ENCODE measurements at regions not wholly inside any gene's neighbourhood (a gene's known extent, or its start where the extent isn't known, plus 50 kb on each side); places are given as distances from the start of the nearest gene placed in this dataset.

DNA sequence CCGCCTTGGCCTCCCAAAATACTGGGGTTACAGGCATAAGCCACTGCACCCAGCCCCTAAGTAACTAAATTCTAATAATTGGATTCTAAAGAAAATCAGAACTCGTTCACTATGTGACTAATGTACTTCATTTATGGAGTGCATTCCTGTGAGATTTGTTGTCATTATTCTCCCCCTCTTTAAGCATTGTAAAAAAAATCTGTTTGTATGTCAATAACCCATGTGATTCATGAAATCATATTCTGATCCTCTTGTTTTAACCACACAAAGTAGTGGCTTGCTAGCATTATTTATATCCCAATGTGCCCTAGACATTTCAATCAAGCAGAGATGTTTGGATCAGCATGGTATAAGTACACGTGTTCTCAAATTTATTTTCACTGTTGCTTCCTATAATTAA lies 78.2 kb upstream of the OSBPL8 start:
- TF ChIP-seq, protein P1, sequence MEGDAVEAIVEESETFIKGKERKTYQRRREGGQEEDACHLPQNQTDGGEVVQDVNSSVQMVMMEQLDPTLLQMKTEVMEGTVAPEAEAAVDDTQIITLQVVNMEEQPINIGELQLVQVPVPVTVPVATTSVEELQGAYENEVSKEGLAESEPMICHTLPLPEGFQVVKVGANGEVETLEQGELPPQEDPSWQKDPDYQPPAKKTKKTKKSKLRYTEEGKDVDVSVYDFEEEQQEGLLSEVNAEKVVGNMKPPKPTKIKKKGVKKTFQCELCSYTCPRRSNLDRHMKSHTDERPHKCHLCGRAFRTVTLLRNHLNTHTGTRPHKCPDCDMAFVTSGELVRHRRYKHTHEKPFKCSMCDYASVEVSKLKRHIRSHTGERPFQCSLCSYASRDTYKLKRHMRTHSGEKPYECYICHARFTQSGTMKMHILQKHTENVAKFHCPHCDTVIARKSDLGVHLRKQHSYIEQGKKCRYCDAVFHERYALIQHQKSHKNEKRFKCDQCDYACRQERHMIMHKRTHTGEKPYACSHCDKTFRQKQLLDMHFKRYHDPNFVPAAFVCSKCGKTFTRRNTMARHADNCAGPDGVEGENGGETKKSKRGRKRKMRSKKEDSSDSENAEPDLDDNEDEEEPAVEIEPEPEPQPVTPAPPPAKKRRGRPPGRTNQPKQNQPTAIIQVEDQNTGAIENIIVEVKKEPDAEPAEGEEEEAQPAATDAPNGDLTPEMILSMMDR (IDR thresholded peaks at IDR 0.05; ENCODE audit: low read depth, low read length, missing control alignments): no peak
- no peak for DNase-seq (ENCODE audit: extremely low read depth, low read depth)
- H3K4me3 ChIP-seq (replicated peaks; ENCODE audit: low read depth, low read length): no peak overlapping the region

DNA sequence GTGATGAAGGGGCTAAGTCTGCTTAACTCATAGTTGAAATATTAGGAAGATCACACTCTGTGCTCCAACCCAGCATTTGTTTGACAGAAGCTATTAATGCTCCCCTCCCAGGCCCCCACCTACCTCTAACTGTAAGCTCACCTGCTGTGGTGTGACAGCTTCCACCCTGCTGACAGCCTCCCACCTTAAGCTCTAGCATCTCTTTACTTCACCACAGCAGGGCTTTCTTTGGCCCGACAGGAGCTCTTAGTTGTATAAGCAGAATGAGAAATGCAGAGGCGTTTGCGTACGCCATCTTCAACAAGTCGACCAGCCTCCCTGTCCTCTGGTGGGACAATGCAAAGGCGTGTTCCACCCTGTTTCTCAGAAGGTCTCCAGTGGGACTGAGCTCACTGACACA lies 80.1 kb upstream of the OSBPL8 start:
- TF ChIP-seq, protein P1 (IDR thresholded peaks at IDR 0.05; ENCODE audit: low read depth, low read length, missing control alignments): no peak
- no peak overlapping the region for H3K4me3 ChIP-seq (replicated peaks; ENCODE audit: low read depth, low read length)
- no peak for DNase-seq (ENCODE audit: extremely low read depth, low read depth)

DNA sequence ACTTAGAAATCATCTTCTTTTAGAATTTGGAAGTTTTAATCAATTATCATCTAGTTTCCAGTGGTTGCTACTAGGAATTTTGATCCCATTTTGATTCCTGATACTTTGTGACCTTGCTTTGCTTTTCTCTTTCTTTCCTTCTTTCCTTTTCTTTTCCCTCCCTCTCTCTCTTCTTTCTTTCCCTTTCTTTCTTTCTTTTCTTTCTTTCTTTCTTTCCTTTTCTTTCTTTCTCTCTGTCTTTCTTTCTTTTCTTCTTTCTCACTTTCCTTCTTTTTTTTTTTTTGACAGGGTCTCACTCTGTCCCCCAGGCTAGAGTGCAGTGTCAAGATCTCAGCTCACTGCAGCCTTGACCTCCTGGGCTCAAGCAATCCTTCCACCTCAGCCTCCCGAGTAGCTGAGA lies 81.5 kb upstream of the OSBPL8 start:
- no peak for DNase-seq (ENCODE audit: extremely low read depth, low read depth)
- TF ChIP-seq, protein P1 (IDR thresholded peaks at IDR 0.05; ENCODE audit: low read depth, low read length, missing control alignments): no peak
- H3K4me3 ChIP-seq (replicated peaks; ENCODE audit: low read depth, low read length): no peak overlapping the region

DNA sequence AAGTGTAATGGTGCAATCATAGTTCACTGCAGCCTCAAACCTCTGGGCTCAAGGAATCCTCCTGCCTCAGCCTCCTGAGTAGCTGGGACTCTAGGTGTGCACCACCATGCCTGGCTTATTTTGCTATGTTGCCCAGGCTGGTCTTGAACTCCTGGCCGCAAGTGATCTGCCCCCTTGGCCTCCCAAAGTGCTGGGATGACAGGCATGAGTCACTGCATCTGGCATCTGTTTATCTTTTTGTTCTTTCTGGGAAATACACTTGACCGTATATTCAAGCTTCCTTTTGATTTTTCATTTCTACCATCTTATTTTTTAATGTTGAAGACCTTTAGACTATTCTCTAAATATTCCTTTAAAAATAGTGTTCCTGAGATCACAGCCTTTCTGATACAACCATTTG lies 82.4 kb upstream of the OSBPL8 start:
- no peak for DNase-seq (ENCODE audit: extremely low read depth, low read depth)
- TF ChIP-seq, protein P1 (IDR thresholded peaks at IDR 0.05; ENCODE audit: low read depth, low read length, missing control alignments): no peak
- H3K4me3 ChIP-seq (replicated peaks; ENCODE audit: low read depth, low read length): no peak overlapping the region

DNA sequence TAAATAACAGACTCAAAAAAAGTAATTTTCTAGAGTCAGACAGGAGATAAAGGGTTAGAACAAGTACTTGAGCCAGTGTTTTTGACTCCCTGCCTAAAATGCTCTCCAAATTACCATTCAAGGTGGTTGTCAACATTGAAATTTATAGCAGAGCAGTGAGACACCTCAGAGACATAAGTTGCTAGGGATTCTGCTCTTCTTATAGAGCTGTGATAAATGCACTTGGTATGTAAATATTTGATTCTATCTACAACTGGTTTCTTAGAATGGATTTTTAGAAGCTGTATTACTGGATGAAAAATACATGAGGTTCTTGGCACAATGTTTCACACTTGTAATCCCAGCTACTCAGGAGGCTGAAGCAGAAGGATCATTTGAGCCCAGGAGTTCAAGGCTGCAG lies 83.9 kb upstream of the OSBPL8 start:
- no peak overlapping the region for H3K4me3 ChIP-seq (replicated peaks; ENCODE audit: low read depth, low read length)
- DNase-seq (ENCODE audit: extremely low read depth, low read depth): no peak
- TF ChIP-seq, protein P1 (IDR thresholded peaks at IDR 0.05; ENCODE audit: low read depth, low read length, missing control alignments): no peak

DNA sequence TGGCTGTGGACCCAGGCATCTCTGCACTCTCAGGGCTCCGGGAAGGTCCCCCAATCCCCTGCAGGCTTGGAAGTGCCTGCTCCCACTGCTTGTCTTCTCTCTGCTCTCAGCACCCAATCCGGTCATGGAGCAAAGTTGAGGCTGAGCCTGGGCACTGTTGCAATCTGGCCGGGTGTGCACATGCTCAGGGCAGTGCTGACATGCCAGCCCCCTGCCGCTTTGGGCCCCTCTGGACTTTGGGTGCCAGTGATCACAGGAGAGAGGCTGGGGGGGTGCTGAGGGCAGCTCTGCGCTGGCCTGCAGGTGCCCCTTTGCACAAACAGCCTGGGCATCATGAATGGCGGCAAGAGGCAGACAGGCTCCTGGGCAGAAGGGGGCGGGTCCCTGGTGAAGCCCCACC lies 85.4 kb upstream of the OSBPL8 start:
- TF ChIP-seq, protein P1 (IDR thresholded peaks at IDR 0.05; ENCODE audit: low read depth, low read length, missing control alignments): no peak
- no peak overlapping the region for H3K4me3 ChIP-seq (replicated peaks; ENCODE audit: low read depth, low read length)
- no peak for DNase-seq (ENCODE audit: extremely low read depth, low read depth)

DNA sequence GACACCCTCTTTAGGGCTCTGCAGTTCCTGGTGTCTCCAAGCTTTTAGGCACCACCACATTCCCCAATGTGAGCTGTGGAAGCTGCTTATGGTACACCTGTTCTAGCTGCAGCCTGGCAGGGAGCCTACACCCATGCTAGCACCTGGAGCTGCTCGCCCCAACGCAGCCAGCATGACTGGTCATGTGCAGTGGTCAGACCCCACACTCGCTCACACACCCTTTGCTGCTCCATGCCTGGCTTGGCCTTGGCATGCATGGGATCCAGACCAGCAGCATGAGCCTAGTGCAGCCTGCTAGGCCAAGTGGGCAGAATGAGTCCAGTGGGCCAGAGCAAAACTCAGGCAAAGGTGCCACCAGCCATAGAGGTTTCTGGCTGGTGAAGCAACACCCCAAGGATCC lies 86.4 kb upstream of the OSBPL8 start:
- H3K4me3 ChIP-seq (replicated peaks; ENCODE audit: low read depth, low read length): no peak overlapping the region
- TF ChIP-seq, protein P1 (IDR thresholded peaks at IDR 0.05; ENCODE audit: low read depth, low read length, missing control alignments): no peak

More for the DNA sequence above, 86.4 kb upstream of the OSBPL8 start:
- DNase-seq (ENCODE audit: extremely low read depth, low read depth): no peak

All from HFF-Myc (cell line).